HG03196 (cell line): ENCODE measurements at regions not wholly inside any gene's neighbourhood (a gene's known extent, or its start where the extent isn't known, plus 50 kb on each side); places are given as distances from the start of the nearest gene placed in this dataset.

ENCODE experiments used
- ATAC-seq: cut with Tn5 transposase; IDR thresholded peaks from one replicate; pipeline ENCODE4 v1.9.1; 2021; ENCODE audit not compliant: unreplicated experiment

DNA sequence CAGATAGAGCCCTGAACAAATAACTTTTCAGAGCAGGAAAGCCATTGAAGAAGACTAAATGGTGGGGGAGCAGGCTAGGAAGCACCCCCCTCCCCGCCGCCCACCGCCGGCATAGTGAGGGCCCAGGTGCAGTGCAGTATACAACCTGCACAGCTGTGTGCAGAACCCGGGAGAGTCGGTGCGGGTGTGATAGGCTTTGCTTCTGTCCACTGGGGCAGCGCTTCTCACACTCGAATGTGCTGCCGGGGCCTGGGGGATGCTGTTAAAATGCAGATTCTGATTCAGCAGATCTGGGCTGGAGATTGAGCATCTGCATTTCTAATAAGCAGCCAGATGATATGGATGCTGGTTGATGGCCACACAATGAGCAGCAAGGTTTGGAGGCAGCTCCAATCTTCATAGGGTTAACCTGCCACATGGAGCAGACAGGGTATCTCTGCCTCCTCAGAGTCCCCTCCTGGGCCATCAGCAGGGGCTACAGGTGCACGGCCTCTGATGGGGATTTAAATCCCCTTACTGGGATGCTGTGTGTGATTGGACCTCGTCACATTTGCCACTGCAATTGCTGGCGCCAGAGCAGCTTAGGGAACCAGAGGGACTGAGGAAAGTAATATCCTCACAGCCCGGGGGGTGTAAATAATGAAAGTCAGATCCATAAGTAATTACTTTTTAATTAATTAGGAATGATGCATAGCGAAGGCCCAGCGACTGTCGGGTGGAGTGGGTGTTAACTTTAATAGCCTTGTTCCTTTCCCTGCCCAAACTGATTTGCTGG lies 172.0 kb upstream of the RPL38 start:
- no peak for ATAC-seq

DNA sequence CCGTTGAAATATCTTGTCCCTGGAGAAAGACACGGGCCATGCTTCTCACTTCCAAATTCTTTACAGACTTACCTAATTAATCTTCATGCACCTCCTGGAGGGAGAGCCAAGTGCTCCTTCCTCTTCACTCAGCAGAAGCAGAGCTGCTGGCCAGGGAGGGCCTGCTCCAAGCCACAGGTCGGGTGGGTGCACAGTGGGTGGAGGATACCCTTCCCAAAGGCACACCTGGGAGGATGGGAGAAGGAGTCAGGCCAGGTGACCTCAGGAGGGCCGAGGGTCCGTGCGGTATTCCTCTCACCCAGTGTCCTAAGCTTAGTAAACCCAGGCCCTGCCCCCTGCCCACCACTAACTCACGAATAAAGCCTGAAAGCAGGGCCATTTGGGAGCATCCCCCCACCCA lies 171.3 kb upstream of the RPL38 start:
- ATAC-seq: no peak

- no peak for ATAC-seq
Measured at GRCh38 chr17:74037320-74037719, 166.2 kb upstream of the RPL38 start.

GRCh38 chr17:74040291-74040690 lies 163.2 kb upstream of the RPL38 start:
- no peak for ATAC-seq

- no peak for ATAC-seq
Measured at GRCh38 chr17:74040729-74041128, 162.7 kb upstream of the RPL38 start.

- ATAC-seq: no peak
Measured at GRCh38 chr17:74041869-74042640, 161.4 kb upstream of the RPL38 start.

DNA sequence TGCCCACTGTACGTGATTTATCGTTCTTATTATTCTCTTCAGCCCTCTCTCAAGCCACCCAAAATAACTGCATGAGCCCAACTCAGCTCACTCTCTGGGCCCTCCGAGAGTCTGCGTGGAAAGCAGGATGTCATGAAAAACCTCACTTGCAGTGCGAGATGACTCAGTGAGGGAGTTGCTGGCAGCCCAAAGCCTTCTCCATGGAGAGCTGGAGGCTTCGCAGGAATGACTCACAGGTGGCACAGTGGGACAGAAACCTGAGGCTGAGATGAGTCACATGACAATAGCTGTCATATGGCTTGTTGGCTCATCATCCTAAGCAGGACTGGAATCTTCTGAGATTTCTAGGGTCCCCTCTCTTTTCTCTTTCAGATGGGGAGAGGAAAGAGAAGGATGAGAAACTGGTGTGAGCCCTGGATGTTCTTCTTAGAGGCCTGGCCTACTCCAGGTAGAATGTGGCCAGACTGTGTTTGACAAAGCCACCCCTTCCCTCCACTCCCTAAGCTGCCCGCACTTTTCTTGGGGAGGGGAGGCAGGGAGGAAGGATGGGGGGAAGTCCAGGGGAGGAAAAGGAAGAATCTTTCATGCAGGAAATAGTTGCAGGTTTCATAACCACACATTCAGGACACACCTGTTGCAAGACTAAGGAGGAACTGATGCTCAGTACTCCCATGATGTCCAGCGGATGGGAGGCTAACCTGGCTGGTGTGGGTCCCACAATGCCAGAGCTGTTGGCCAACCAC lies 160.6 kb upstream of the RPL38 start:
- ATAC-seq: no peak

DNA sequence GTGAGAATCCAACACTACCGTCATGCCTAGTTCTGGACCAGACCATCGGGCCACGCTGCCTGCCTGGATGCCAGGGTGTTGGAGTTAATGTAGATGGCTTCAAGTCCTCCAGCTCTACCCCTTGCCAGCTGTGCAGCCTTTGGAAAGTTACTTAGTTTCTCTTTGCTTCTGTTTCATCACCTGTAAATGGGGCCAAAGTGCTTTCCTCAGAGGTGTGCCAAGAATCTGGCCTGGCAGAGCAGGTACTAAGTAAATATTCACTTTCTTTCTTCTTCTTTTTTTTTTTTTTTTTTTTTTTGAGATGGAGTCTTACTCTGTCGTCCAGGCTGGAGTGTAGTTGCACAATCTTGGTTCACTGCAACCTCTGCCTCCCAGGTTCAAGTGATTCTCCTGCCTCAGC lies 159.5 kb upstream of the RPL38 start:
- no peak for ATAC-seq

DNA sequence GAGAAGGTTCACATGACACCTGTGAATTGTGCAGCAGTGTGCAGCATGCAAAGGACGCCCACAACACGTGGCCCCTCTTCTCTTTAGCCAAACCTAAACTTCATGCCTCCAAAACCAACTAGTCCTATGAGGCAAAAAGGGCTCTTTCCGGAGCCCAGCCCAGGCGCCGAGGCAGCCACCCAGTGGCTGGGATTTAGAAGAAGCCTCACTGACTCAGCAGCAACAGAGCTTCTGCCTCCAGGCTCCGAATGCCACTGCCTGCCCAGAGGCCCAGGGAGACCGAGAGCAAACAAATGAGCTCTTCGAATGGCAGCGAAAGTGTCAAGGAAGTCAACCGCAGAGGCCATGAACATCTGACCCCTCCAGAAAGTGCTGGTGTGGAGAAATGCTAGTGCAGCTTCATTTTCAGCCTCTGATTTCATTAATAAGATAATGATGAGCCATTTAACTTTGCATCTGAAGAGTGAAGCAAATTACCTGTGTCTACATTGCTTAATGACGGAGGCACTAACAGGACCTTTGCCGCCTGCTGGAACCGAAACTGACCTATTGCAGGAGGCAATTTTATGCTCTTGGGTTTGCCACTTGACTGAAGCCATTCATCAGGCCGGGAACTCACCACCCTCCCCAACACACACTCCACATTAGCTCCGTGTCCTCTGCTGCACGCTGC lies 157.7 kb upstream of the RPL38 start:
- ATAC-seq: no peak

DNA sequence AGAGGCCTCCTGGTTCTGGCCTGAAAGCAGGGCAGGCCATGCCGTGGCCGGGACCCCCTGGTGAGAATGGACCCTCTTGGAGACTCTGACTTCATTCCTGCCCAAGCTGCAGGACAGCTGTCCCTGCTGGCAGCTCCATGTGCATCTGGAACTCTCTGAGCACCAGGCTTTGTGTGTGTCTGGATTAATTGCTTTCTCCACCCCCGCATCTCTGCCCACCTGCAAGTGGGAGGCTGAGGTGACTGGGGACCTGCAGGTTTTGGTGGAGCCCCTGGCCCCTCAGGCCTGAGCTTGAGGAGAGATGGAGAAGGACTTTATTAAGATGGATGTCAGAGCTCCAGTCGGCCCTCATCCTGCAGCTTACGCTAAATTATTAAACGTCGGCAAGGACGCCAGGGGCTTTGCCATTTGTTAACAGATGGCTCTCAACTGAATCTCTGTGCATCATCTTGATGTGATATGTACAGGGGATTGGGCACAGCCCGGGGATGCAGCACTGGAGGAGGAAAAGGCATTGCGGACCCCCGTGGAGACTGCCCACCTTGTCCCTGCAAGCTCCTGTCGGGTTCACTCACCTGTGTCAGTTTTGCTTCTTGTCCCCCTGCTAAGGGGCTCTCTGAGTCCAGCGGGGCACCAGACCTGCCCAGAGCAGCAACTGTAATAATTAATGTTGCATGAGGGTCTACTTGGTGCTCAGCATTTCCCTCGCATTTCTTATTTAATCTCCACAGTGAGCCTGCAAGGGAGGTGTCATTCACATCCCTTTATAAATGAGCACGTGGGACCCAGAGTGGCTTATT lies 154.1 kb upstream of the RPL38 start:
- ATAC-seq: no peak

DNA sequence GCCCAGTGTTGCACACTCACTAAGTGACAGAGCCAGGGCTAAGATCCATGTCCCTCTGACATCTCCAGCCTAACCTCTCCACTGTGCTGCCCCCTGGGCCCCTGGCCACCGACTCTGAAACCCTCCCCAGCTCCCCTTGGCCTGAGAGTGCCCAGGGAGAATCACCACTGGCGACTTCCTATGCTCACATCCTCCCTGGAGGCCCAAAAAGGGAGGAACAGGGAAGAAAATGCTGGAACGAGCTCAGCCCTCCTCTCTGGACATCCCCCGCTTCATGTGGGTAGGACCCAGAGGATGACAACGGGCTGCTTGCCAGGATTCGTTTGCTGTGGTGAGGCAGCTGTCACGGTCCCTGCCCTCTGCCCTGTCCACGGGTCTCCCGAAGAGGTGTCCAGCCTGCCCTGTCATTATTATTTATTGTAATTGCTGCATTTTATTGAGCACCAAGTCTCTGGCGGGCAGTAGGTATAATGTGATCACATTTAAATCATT lies 153.5 kb upstream of the RPL38 start:
- no peak for ATAC-seq

- no peak for ATAC-seq
Measured at GRCh38 chr17:74051348-74051747, 152.1 kb upstream of the RPL38 start.

GRCh38 chr17:74052993-74053711 lies 150.3 kb upstream of the RPL38 start:
- ATAC-seq: no peak

DNA sequence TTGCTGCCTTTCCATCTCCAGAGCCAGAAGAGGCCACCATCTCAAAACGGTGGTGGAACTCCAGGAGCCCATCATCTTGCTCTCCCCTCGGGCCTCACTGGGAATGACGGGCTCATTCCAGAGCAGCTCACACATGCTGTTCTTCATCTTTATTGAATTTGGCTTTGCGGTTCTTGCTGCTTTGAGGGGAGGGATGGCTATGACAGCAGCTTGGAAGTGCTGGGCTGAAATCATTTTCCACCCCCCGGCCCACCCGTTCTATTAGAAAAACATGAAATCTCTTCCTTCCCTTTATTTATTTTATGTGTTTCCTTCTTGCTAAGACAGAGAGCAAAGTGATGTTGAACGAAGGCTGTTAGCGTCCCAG lies 149.8 kb upstream of the RPL38 start:
- no peak for ATAC-seq

GRCh38 chr17:74054249-74054648 lies 149.2 kb upstream of the RPL38 start:
- no peak for ATAC-seq

DNA sequence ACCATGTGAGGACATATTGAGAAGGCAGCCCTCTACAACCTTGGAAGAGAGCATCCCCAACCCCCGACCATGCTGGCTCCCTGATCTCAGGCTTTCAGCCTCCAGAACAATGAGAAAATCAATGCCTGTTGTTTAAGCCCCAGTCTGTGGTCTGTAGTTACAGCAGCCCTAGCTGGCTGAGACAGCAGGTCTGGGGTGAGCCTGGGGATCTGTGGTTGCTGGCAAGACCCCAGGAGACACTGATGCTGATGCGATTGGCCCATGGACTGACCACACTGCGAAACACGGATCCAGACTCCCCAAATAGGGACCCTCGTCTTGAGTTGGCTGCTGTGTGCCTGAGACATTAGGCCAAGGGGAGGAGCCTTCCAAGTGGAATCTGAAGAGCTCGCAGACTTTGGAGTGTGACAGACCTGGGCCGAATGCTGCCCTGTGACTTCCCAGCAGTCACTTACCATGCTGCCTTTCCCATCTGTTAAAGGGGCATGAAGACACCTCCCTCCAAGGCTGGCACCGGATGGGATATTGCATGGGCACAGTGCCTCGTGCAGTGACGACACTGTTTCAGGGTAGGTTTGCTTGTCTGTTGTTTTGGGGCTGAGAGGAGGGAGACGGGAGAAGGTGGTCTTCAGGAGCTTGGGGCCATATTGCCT lies 147.8 kb upstream of the RPL38 start:
- no peak for ATAC-seq

- no peak for ATAC-seq
Measured at GRCh38 chr17:74059479-74060240, 143.8 kb upstream of the RPL38 start.

DNA sequence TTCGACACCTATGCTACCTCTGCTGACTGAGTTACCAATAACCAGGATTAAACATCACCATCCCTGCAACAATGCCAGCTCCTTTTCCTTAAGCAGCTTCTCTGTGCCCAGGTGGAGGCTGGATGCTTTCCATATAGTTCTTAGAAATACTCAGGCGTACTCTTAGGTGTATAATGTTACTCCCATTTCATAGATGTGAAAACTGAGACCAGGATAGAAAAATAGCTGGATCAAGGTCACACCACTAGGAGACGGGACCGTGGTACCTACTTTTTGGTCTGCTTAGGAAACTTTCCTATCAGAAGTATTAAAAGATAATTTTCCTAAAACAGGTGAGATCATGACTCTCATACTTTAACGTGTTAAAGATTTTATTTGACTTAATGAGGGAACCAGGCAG lies 141.7 kb upstream of the RPL38 start:
- ATAC-seq: no peak
